ENCODE measurements at regions not wholly inside any gene's neighbourhood (a gene's known extent, or its start where the extent isn't known, plus 50 kb on each side); places are given as distances from the start of the nearest gene placed in this dataset.
"Not testable (repeated sequence)": the region's sequence is repeated elsewhere in the genome, so short reads cannot be mapped to it uniquely, and the experiment has no call there.

DNA sequence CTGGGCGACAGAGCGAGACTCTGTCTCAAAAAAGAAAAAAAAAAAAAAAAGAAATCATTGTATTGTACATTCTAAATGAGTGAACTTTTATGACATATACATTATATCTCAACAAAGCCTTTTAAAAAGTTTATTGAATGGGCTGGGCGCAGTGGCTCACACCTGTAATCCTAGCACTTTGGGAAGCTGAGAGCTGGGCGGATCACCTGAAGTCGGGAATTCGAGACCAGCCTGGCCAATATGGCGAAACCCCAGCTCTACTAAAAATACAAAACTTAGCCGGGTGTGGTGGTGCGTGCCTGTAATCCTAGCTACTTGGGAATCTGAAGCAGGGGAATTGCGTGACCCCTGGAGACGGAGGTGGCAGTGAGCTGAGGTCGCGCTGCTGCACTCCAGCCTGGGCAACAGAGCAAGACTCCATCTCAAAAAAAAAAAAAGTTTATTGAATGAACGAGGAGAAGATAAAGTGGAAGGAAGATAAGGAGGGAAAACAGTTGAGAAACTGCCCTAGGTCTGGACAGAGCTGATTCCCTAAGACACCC, 71.9 kb upstream of the NBPF3 start:
- TF ChIP-seq, protein P1, sequence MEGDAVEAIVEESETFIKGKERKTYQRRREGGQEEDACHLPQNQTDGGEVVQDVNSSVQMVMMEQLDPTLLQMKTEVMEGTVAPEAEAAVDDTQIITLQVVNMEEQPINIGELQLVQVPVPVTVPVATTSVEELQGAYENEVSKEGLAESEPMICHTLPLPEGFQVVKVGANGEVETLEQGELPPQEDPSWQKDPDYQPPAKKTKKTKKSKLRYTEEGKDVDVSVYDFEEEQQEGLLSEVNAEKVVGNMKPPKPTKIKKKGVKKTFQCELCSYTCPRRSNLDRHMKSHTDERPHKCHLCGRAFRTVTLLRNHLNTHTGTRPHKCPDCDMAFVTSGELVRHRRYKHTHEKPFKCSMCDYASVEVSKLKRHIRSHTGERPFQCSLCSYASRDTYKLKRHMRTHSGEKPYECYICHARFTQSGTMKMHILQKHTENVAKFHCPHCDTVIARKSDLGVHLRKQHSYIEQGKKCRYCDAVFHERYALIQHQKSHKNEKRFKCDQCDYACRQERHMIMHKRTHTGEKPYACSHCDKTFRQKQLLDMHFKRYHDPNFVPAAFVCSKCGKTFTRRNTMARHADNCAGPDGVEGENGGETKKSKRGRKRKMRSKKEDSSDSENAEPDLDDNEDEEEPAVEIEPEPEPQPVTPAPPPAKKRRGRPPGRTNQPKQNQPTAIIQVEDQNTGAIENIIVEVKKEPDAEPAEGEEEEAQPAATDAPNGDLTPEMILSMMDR (IDR thresholded peaks at IDR 0.05) = not testable (repeated sequence)
- TF ChIP-seq POLR2A (IDR thresholded peaks at IDR 0.05) = not testable (repeated sequence)
